GM12878 (cell line): ENCODE measurements at regions not wholly inside any gene's neighbourhood (a gene's known extent, or its start where the extent isn't known, plus 50 kb on each side); places are given as distances from the start of the nearest gene placed in this dataset.

Source experiments
- ATAC-seq: fragments of 200-7000 bp; cut with Tn5 transposase; 3 replicates; pipeline ENCODE4 v1.9.1; 2020; ENCODE audit warnings: mild to moderate bottlenecking, moderate library complexity
- BruUV-seq: library from RNA; stranded (reverse); fragments of 400-500 nt; replicated peaks from 2 replicates; lab custom pipeline; 2021; lab: Mats Ljungman, UMichigan
- CTCF ChIA-PET: fragments of 300-600 bp; sonication (Branson Sonifier 250); formaldehyde crosslinking; extraction: SDS; loops from one replicate; lab custom pipeline; 2021; ENCODE audit warnings: inconsistent platforms; lab: Yijun Ruan, JAX
- POLR2A ChIA-PET: fragments of 350-600 bp; formaldehyde crosslinking; extraction: SDS; loops from one replicate; lab custom pipeline; 2021; ENCODE audit warnings: inconsistent platforms; lab: Charles Lee
- RAD21 ChIA-PET: fragments of 300-600 bp; sonication (Branson Sonifier 250); formaldehyde crosslinking; loops from one replicate; lab custom pipeline; 2023; ENCODE audit warnings: antibody characterized with exemption; ENCODE audit not compliant: unreplicated experiment; lab: Charles Lee
- SMC1A ChIA-PET: fragments of 300-600 bp; sonication (Branson Sonifier 250); formaldehyde crosslinking; loops from one replicate; lab custom pipeline; 2023; ENCODE audit not compliant: unreplicated experiment, uncharacterized antibody; lab: Charles Lee
- DNase-seq: peaks from one replicate; pipeline ENCODE4 v3.0.0-alpha.2; 2011; ENCODE audit warnings: low read depth, low spot score
- FAIRE-seq: peaks from 3 replicates; lab custom pipeline; 2011; peaks lifted over from hg19 to GRCh38; lab: Jason Lieb, UNC
- H2AFZ ChIP-seq: 2 replicates; pipeline ENCODE4 v1.6.0; 2011; ENCODE audit warnings: low read depth, low read length, control low read depth; ENCODE audit not compliant: control insufficient read depth
- H3K27ac ChIP-seq: 2 replicates; pipeline ENCODE4 v1.5.1; 2011; ENCODE audit warnings: control low read depth; ENCODE audit not compliant: control insufficient read depth, insufficient read depth
- H3K27me3 ChIP-seq, 2 experiments: replicated peaks in 1 of 2; 2 replicates each; pipeline versions ENCODE4 v1.6.0 to v1.6.1; 2011; ENCODE audit warnings: low read length in 1 of 2; ENCODE audit not compliant: control insufficient read depth in 2 of 2, insufficient read depth in 2 of 2
- H3K36me3 ChIP-seq, 2 experiments: 2 replicates each; pipeline ENCODE4 v1.5.1; 2011; ENCODE audit warnings: low read length in 1 of 2; ENCODE audit not compliant: control insufficient read depth in 2 of 2, insufficient read depth in 2 of 2
- H3K4me1 ChIP-seq: 2 replicates; pipeline ENCODE4 v1.6.1; 2011; ENCODE audit warnings: mild to moderate bottlenecking, low read length, moderate library complexity, mixed read lengths; ENCODE audit not compliant: control insufficient read depth, insufficient read depth
- H3K4me2 ChIP-seq: 2 replicates; pipeline ENCODE4 v1.6.0; 2011; ENCODE audit warnings: control low read depth; ENCODE audit not compliant: control insufficient read depth, insufficient read depth
- H3K4me3 ChIP-seq: fragments of 200-600 bp; sonication (generic); 2 replicates; pipeline ENCODE4 v1.5.1; 2016
- H3K79me2 ChIP-seq: 2 replicates; pipeline ENCODE4 v1.6.0; 2011; ENCODE audit warnings: low read length; ENCODE audit not compliant: control insufficient read depth, insufficient read depth
- H3K9ac ChIP-seq: 2 replicates; pipeline ENCODE4 v1.8.0; 2011; ENCODE audit warnings: low read length, control low read depth, mixed read lengths; ENCODE audit not compliant: control insufficient read depth, insufficient read depth
- H3K9me3 ChIP-seq: replicated peaks from 3 replicates; pipeline ENCODE4 v1.5.1; 2011; ENCODE audit warnings: mild to moderate bottlenecking, low read length; ENCODE audit not compliant: control insufficient read depth, insufficient read depth
- H4K20me1 ChIP-seq: 2 replicates; pipeline ENCODE4 v1.6.0; 2011; ENCODE audit not compliant: control insufficient read depth, insufficient read depth
- CBX3 ChIP-seq: fragments of 200-600 bp; sonication (generic); IDR thresholded peaks from 2 replicates; pipeline ENCODE4 v1.6.1; 2016; ENCODE audit warnings: low read depth, borderline replicate concordance
- CREB1 ChIP-seq: IDR thresholded peaks from 2 replicates; pipeline ENCODE4 v1.6.1; 2012; ENCODE audit warnings: low read depth, mild to moderate bottlenecking, inconsistent platforms
- E2F4 ChIP-seq: IDR thresholded peaks from 2 replicates; pipeline ENCODE4 v1.6.1; 2012; ENCODE audit warnings: low read depth, low read length, improper control_type of control experiment
- E2F8 ChIP-seq: fragments of 450-650 bp; IDR thresholded peaks from 2 replicates; pipeline ENCODE4 v1.6.1; 2018; ENCODE audit warnings: mild to moderate bottlenecking, low read depth, moderate library complexity; ENCODE audit not compliant: partially characterized antibody
- NFYB ChIP-seq: IDR thresholded peaks from 2 replicates; pipeline ENCODE4 v1.6.1; 2011; ENCODE audit warnings: low read depth, mild to moderate bottlenecking, low read length, improper control_type of control experiment, moderate library complexity; ENCODE audit not compliant: insufficient read depth
- REST ChIP-seq: IDR thresholded peaks from 2 replicates; pipeline ENCODE4 v1.6.1; 2012; ENCODE audit warnings: mild to moderate bottlenecking, low read depth, low read length
- ZBTB40 ChIP-seq: fragments of 450-650 bp; IDR thresholded peaks from 2 replicates; pipeline ENCODE4 v1.6.1; 2016; ENCODE audit warnings: mild to moderate bottlenecking, moderate library complexity, borderline replicate concordance
- WGBS: methylation state at CpG from one replicate; pipeline ENCODE4 v1.1.6; 2016; ENCODE audit warnings: low lambda C conversion rate; ENCODE audit not compliant: insufficient replicate concordance, insufficient coverage; ENCODE audit errors: missing lambda C conversion rate; 5-methylcytosine and 5-hydroxymethylcytosine counted together
- in situ Hi-C: fragments of 300-500 bp; cut with MboI; formaldehyde crosslinking; loops from 9 replicates; pipeline ENCODE4 v1.14.3; 2018; ENCODE audit warnings: mixed read lengths
- intact Hi-C: fragments of 100-400 bp; cut with micrococcal nuclease; formaldehyde crosslinking; loops from one replicate; pipeline ENCODE4 v1.14.2; 2022; ENCODE audit not compliant: unreplicated experiment

- in situ Hi-C loops (no loop called here), intact Hi-C loops (no loop called here)
- ATAC-seq: no peak
- Histone ChIP-seq H3K27me3 (no peaks in the 10 kb centered on the region), H3K4me1 (no peaks in the 10 kb centered on the region), H3K4me2 (no peak overlapping the region), H3K79me2 (no peaks in the 10 kb centered on the region), H3K9me3 (no peaks in the 10 kb centered on the region), H3K27ac (no peak overlapping the region), H3K4me3 (no peak overlapping the region), H3K36me3 (no peaks in the 10 kb centered on the region), H2AFZ (no peak overlapping the region), H4K20me1 (no peaks in the 10 kb centered on the region), H3K9ac (no peak overlapping the region)
- ChIA-PET SMC1A (no interaction called here), POLR2A (no interaction called here), RAD21 (no interaction called here), CTCF (no interaction called here)
- FAIRE-seq: no peak
- no peak for DNase-seq
- BruUV-seq: no TSS peak
- 0% methylated on average over 1 of the region's 1 CpG for WGBS
- TF ChIP-seq E2F4 (no peak), CREB1 (no peak), CBX3 (no peak), ZBTB40 (no peak), E2F8 (no peak), REST (no peak), NFYB (no peak)
Observed at GRCh38 chr2:6787376-6787775, 78.3 kb downstream of the CMPK2 start.
